ENCODE measurements at regions not wholly inside any gene's neighbourhood (a gene's known extent, or its start where the extent isn't known, plus 50 kb on each side); places are given as distances from the start of the nearest gene placed in this dataset.

DNA sequence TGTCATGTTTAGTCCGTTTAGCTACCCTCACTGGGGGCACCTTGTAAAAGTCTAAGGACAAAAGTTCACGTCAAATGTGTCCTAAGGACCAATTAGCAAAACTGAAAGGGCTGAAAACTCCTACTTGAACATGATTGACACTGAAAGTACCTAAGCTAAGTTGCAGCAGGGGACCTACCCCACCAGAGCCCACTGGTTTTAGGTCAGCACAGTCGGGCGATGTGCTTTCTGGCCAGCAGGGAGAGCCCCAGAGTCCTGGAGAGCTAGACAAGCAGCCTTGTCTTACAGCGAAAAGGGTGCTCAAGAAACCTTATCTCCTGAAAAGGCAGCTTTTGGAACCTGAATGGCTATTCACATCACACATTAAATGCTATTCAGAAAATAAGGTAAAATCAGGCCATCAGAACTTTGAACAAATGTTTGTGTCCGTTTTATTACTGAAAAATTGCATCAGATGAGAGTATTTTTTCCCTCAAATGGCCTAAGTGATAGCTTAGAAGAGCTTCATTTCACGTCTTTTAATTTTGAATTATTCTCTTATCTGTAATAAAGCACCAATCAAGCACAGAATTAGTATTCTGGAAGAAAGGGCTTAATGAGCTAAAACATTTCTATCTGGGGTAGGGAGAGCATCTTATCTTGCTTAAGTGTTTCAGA is 52.2 kb upstream of the MKI67 start:
- Histone ChIP-seq H3K4me1 (peaks cover 0 to 10% (median 0%) of the 10 kb centered on the region in 4 donors), H3K4me3 (no peak overlapping the region), H3K27ac (no peak overlapping the region), H3K27me3 (no peaks in the 10 kb centered on the region), H3K9me3 (no peaks in the 10 kb centered on the region), H3K36me3 (no peaks in the 10 kb centered on the region)
- intact Hi-C loops (cut with DNase I): no loop called here
- ATAC-seq: peak; percentile 46 to 80 (median 68)
- peak in 1 of 3 donors; percentile 38 for DNase-seq
- TF ChIP-seq POLR2A (IDR thresholded peaks at IDR 0.05): no peak
- peak; percentile 29 to 55 (median 47) for TF ChIP-seq CTCF (IDR thresholded peaks at IDR 0.05)
- WGBS (ENCODE audit: insufficient coverage, low coverage, low lambda C conversion rate, missing lambda C conversion rate): 41% methylated on average over 6 of the region's 7 CpGs

DNA sequence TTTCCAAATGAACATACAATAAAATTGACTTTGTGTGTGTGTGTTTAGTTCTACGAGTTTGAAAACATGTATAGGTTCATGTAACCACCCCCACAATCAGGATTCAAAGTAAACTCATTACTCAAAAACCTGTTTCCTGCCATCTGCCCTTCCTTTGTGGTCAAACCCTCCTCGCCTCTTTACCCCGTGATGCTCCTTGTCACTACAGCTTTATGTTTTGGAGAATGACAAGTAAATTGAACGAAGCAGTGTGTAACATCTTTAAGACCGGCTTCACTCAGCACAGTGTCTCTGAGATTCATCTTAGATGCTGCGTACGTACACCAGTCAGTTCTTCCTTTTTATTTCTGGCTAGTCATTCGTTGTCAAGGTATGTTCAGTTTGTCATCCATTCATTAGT is 54.6 kb upstream of the MKI67 start:
- TF ChIP-seq POLR2A (IDR thresholded peaks at IDR 0.05) (no peak), CTCF (IDR thresholded peaks at IDR 0.05) (no peak)
- Histone ChIP-seq H3K4me1 (no peaks in the 10 kb centered on the region), H3K36me3 (no peaks in the 10 kb centered on the region), H3K27me3 (no peaks in the 10 kb centered on the region), H3K27ac (no peak overlapping the region), H3K9me3 (no peaks in the 10 kb centered on the region), H3K4me3 (no peak overlapping the region)
- WGBS (ENCODE audit: insufficient coverage, low coverage, low lambda C conversion rate, missing lambda C conversion rate): 49% methylated on average over 8 of the region's 8 CpGs
- intact Hi-C loops (cut with DNase I): no loop called here
- ATAC-seq: no peak
- DNase-seq: no peak

DNA sequence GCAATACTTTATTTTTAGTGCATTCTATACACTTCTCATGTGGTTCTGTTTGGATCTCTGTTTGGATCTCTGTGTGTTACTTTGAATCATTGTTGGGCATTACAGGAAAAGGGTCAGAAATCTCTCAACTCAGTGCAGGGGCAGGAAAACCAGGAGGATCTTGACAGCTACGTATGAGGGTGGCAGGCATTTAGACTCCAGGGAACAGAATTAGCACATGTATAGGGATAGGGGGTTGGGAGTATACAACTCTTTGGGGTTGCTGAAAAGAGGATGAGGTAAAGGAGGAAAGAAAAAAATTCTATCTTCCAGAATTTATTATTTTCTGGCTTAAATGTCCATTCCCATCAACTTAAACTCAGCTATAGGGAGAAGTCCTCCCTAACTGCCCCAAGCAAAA is 59.4 kb upstream of the MKI67 start:
- intact Hi-C loops (cut with DNase I): no loop called here
- Histone ChIP-seq H3K27ac (no peak overlapping the region), H3K4me1 (no peaks in the 10 kb centered on the region), H3K36me3 (no peaks in the 10 kb centered on the region), H3K4me3 (no peak overlapping the region), H3K27me3 (no peaks in the 10 kb centered on the region), H3K9me3 (no peaks in the 10 kb centered on the region)
- no peak for ATAC-seq
- 67% methylated on average over 1 of the region's 1 CpG for WGBS (ENCODE audit: insufficient coverage, low coverage, low lambda C conversion rate, missing lambda C conversion rate)
- DNase-seq: no peak
- TF ChIP-seq POLR2A (IDR thresholded peaks at IDR 0.05): no peak
- no peak for TF ChIP-seq CTCF (IDR thresholded peaks at IDR 0.05)

GRCh38 chr10:128186959-128187787 is 61.0 kb upstream of the MKI67 start:
- TF ChIP-seq CTCF (IDR thresholded peaks at IDR 0.05): no peak
- TF ChIP-seq POLR2A (IDR thresholded peaks at IDR 0.05): no peak
- H3K4me1 ChIP-seq: no peaks in the 10 kb centered on the region
- intact Hi-C loops (cut with DNase I): no loop called here
- H3K27me3 ChIP-seq: no peaks in the 10 kb centered on the region
- H3K9me3 ChIP-seq: no peaks in the 10 kb centered on the region
- WGBS (ENCODE audit: insufficient coverage, low coverage, low lambda C conversion rate, missing lambda C conversion rate): 53% methylated on average over 12 of the region's 17 CpGs
- no peaks in the 10 kb centered on the region for H3K36me3 ChIP-seq
- no peak overlapping the region for H3K27ac ChIP-seq
- DNase-seq: no peak
- peak in 1 of 4 donors; percentile 21 for ATAC-seq
- H3K4me3 ChIP-seq: no peak overlapping the region
